GM21515 (cell line): ENCODE measurements at regions not wholly inside any gene's neighbourhood (a gene's known extent, or its start where the extent isn't known, plus 50 kb on each side); places are given as distances from the start of the nearest gene placed in this dataset.

Source experiments
- ATAC-seq: cut with Tn5 transposase; IDR thresholded peaks from one replicate; pipeline ENCODE4 v1.9.1; 2021; ENCODE audit not compliant: unreplicated experiment

DNA sequence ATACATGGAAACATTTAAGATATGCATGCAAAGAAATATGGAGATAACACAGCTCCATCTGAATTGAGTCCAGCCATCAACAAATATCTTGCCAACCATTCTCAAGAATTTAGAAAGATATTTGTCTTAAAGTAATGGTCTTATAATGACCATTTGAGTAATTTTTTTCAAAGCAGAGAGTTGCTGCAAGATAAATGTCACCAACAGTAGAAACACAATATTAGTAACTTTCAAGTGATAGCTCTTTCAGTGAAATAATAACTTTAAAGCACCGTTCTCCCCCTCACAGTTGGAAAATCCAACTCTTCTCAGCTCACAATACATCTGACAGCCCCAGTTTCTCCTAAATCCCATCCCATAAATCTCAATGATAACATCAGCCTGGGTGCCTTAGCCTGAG, 481.0 kb upstream of the ADAMTS5 start:
- no peak for ATAC-seq

DNA sequence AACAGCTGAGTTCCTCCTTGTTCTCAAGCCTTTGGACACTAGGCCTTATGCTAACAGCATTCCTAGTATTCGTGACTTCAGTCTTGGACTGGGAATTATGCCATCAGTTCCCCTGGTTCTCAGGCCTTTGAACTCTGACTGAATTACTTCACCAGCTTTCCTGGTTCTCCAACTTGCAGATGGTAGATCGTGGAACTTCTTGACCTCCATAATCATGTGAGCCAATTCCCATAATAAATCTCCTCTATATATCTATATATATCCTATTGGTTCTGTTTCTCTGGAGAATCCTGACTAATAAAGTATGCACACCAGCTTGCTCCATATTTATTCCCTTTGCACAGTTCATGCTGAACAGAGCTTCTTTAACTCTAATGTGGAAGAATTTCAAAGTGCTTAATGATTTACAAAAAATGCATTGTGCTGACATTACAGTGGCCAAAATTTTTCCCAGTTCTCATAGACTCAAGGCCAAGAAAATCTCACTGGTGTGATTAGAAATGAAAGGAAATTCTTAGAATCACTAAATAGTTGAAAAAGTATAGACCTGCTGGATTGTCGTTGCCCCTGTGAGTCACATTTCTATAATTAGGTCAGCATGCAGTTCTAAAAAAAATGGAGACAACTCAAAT, 462.9 kb upstream of the ADAMTS5 start:
- ATAC-seq = no peak

DNA sequence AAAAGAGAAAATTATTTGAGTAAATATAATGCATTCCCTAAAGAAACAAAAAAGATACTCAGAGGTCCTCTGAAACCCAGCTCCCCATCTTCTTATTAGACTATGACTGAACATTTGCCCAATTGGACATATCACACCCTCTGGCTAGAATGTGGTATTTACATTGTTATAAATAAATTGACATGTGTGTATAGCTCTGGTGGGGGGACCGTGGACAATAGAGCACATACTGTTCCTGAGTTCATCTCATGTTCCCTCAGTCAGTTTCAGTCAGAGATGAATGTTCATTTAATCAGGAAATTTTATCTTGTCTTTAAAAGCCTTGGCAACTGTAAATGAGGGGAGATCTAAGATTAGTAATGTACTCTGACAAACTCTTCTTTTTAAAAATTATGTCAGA, 459.3 kb upstream of the ADAMTS5 start:
- no peak for ATAC-seq

DNA sequence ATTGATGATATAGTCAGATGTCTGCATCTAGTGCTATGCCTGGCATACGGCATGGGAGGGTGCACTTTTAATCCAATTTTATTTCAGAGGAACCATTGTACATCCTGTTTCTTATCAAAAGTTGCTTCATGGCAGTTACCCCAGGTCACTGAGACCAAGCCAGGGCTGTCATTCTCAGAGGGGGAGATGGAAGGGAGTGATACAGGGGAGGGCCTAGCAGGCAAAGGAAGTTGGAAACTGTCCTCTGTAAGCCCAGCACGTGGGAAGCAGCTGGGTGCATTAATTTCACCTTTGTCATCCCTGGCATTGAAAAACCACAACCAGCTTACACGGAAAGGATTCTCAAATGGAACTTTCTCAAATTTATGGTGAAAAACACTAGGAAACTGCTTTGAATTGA, 458.7 kb upstream of the ADAMTS5 start:
- ATAC-seq = no peak

DNA sequence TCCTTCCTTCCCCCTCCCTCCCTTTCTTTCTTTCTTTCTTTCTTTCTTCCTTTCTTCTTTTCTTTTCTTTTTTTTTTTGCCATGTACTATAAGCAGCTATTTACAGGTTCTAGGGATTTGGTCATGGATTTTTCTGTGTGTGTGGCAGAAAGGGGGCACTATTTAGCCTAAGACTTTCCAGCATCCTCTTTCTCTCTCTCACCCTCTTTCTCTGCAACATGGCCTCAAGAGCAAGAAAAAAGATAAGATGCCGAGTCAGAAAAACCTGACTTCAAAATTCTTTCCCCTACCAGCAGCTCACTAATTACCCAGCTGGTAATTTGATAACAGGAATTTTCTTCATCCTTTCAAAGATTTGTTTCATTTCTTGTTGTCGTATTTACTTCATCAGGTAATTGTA, 458.3 kb upstream of the ADAMTS5 start:
- ATAC-seq = no peak

DNA sequence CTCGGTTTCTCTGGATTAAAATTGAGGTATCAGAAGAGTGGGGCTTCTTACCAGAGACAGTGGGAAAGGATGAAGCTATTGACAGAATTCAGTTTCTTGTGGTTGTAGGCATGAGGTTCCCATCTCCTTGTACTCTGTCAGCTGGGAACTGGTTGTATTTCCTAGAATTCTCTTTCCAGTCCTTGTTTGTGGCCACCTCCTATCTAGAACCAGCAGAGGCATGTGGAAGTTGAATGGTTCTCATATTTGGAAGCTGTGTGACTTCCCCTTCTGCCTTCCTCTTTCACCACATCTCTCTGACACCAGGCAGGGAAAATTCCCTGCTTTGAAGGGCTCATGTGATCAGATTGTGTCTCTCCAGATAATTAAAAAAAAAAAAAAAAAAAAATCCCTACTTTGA, 457.7 kb upstream of the ADAMTS5 start:
- no peak for ATAC-seq

DNA sequence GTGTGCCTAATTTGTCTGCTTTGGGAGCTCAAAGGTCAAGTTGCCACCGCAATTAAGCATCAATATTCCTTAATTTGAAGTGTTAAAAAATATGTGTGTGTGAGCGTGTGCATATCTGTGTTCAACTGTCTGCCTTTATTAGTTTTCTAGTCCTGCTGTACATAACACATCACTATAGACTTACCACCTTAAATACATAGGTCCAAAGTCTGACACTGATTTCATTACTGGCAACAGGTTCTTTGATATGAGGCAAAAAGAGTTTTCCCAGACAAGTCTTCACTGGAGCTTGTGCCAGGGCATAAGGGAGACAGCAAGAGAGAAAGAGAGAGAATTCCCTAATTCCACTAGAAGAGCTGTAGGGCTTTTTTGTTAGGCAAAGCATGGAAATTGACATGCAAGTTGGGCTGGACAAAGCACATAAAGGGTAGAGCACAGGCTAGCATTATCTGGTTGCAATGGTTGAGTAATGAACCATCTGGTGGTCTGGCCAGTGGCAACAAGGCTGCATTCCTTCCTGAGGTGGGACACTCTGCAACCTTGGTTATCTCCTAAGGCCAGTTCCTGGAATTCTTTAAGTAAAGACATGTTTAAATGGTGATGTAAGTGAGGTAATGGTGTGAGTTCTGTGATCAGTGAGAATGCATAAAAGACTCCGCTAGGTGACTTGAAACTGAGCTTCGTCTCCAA, 457.2 kb upstream of the ADAMTS5 start:
- ATAC-seq = no peak

DNA sequence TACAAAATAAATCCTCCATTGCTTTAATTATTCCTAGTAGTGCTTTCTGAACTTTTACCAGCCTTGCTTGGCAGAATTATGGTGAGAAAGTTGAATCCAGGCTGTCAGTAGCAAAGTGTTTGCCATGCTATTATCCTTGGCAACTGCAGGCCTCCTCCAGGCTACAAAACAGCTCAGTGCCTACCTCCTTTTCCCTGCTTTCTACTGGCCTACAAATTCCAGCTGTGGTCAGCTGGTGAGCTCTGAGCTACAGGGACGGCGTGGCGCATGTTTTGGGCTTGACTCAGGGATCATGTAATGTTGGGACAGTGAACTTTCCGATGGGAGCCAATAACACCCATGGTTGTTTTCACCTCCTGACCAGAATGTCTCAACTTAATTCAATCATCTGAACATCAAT, 456.1 kb upstream of the ADAMTS5 start:
- no peak for ATAC-seq

DNA sequence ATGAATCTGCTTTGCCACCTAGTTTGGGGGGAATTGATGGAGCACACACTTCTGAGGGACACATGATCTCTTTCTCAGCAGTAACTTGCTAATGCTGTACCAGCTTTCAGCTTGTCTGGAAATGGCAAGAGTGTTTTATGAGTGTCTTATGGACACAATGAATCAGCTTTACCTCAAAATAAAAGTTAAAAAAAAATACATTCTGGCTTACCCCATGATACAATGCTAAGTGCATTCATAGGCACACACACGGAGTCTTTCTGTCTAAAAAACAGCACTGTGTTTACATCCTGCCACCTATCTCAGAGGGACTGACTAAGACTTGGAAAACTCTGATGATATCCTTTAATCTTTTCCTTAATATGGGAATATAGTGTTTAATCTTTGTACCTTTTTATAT, 455.5 kb upstream of the ADAMTS5 start:
- no peak for ATAC-seq

DNA sequence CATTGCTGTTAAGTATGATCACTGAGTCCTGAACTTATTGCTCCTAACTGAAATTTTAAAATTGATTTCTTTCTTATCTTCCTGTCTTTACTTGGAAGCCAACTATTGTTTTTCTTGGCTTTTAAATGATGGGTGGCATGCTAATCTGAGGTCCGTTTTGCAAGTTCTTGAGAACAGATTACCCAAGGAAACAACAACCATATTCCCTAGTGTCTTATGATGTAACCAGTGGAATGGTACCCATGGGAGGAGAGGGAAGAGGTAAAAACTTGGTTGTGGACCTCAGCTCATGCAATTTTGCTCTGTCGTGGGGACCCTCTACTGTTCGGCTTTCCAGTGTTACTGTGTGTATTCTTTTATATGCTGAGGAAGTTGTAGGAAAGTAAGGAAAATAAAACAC, 454.8 kb upstream of the ADAMTS5 start:
- ATAC-seq = no peak

DNA sequence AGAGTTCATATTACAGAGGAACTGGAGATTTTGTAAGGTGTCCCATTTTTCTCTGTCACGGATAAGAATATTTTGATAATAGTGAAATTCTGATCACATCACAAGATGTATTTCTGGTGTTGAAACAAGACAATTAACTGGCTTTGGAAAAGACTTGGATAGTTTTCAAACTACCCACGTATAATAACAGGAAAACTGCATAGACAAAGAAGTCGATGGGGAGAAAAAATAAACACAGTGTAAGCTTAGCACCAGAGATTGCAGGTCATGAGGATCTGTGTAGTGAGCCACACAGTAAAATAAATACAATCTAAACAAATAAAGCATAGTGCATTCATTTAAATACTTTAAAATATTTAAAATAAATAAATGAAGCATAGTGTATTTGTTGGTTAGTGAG, 452.3 kb upstream of the ADAMTS5 start:
- ATAC-seq = no peak

DNA sequence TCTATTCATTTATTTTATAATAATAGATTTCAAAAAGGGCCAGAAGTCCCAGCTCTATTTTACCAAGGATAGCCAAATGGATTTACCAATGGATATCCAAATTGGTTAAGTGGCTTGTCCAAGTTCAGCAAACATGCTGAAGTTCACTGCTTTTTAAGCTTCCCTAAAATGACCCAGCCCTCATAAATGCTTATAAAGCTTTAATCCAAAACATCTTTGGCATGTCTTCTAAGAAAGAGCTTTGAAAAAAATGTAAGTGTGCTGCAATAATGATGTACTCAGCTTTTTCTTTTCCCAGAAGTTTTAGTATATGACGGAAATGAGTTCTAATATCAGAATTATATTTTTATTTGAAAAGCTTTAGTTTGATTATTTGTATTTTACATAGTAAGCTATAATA, 451.5 kb upstream of the ADAMTS5 start:
- ATAC-seq = no peak

DNA sequence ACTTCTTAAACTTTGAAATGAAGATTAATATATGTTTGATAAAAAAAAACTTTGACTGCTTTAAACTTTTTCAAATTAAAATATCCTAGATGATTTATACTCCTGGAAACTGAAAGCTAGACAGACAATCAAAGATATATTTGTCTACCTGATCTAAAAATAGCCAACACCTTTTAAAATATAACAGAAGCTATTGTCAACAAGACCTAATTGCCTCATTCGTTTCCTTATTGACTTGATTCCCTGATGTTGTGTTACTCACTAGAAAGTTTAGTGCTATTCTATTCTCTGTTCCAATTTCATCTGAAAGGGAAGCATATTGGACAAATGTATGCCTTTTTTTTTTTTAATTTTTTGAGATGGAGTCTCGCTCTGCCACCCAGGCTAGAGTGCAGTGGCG, 445.6 kb upstream of the ADAMTS5 start:
- ATAC-seq = no peak

DNA sequence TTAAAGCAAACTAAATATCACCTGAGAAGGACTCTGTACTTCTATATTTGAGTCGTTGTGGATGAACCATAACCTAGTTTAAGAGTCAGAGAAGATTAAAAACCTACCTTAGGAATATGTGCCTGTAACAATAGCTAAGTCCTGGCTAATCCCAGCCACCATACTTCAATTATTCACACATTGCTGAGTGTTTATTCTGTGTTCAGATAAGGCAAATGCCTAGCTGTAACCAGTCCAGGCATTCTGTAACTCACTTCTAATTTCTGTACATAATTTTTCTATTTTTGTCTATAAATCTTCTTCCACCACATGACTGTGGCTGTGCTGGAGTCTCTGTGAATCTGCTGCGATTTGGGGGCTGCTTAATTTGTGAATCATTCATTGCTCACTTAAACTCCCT, 441.9 kb upstream of the ADAMTS5 start:
- ATAC-seq = no peak

DNA sequence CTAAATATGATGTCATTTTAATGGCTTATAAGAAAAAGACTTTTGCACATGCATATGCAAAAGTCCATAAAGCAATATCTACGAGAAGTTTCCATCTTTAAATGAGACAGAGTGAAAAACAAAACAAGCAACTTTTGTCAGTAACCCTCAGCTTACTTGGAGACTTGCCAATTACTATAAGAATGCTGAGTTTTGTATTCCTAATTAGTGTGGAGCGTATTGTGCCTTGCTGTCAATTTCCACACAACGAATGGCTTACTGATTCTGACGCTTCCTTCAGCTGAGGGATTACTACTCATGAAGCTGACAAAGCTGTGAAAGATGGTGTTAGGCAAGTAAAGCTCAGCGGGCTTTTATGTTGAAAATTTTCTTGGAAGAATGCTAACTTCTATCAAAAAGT, 440.4 kb upstream of the ADAMTS5 start:
- ATAC-seq = no peak

DNA sequence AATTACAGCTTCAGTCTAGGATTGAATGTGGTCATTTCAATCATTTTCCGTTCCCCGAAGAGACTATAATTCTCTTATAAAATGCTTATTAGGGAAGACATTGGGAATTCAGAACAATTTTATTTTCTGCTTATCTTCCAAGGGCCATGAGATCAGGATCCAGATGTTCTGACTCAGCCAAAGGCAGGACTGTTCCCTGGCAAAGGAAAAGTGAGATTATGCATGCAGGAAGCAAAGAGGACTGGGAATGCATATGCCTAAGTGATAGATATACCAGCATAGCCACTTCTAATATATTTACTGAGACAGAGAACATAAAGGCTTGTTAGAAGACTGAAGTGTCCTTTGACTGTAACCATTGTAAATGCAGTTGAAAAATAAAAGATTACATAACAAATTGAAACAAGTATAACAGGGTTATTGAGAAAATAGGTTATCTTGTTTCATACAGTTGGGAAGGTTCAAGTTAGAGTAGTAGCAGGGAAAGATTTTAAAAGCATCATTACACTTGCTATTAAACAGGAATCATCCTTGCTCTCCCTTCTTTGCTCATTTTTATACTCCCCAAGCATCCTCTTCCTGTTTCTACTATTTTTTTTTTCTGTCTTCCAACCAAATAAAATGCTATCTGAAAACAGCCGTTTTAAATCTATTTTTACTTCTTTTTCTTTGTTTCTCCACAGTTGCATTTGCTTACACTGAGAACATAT, 439.6 kb upstream of the ADAMTS5 start:
- no peak for ATAC-seq

DNA sequence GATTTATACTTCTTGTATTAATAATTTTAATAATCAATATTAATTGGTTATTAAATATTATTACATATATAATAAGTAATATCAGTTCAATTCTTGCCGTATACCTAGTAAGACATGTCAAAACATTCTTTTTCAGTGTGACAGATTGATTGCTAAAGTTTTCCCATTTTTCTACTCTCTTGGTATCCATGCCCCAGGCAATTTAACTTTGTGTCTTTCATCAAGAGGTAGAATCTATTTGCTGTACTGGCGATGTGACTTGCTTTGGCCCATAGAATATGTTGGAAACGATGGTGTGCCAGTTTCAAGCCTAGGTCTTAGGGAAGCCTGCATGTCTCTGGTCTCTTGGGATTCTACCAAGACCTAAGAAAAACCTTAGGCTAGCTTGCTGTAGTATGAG, 436.1 kb upstream of the ADAMTS5 start:
- no peak for ATAC-seq

DNA sequence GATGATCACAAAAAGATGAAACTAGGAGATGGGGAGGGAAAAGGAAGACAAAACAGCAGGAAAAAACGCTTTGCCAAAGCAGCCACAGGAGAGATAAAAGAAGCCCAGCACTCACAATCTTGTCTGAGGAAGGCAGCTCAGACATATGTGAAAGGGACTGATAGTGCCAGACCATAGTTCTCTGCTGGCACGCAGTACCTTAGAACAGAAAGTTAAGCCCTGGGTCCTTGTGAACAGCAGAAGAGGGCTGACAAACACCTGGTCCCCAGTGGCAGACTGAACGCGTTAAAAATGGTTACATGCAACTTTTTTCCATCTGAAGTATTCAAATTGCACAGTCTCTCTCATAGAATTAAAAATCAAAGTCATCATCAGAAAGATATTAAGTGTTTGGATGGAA, 433.2 kb upstream of the ADAMTS5 start:
- ATAC-seq = no peak

DNA sequence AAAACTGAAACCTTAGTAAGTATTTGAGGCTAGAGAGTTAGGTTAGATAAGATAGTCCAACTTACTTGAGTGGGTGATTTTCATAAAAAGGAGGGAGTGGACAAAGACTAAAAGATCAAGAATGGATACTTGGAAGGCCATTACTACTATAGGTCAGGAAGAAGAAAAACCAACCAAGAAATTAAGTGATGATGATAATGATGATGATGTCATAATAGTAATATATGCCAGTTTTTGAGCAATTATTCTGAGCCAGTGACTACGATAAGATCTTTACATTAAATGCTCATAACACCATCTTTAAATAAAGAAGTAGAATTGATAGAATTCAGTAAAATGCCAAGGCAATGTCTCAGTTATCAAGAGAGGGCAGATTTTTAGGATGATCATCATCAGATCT, 430.7 kb upstream of the ADAMTS5 start:
- ATAC-seq = no peak

DNA sequence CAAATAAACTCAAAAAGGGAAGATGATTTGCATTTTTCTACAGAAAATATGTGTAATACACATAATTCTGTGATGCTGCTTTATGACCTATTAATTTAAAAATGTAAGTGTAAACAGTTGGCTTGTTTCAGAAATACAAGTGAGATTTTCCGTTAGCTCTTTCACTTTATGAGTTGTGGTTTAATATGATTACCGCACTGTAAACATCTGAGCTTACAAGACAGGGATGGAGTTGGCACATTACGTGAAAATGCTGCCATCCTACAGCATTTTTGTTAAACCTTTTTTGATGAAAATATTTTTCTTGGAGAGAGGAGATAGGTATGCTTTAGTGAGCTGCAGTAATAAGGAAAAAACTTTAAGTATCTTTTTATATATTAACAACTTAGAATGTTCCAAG, 426.8 kb upstream of the ADAMTS5 start:
- no peak for ATAC-seq

DNA sequence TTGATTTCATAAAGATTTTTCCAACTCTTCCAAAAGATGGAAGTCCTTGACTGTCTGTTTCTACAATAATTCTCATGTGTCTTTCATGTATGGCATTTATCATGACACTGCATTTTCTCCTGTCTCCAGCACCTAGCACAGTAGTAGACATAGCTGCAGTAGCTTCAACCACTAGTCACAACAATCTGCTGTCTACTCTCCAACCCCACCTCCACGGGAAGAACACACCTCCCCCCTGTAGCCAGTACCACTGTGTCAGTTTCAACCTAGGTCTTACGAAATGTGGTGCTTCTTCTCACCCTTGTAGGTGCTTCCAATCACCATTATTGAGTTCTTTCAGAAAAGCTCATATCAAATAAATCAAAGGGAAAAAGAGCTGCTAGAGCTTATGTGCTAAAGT, 425.1 kb upstream of the ADAMTS5 start:
- ATAC-seq = no peak

DNA sequence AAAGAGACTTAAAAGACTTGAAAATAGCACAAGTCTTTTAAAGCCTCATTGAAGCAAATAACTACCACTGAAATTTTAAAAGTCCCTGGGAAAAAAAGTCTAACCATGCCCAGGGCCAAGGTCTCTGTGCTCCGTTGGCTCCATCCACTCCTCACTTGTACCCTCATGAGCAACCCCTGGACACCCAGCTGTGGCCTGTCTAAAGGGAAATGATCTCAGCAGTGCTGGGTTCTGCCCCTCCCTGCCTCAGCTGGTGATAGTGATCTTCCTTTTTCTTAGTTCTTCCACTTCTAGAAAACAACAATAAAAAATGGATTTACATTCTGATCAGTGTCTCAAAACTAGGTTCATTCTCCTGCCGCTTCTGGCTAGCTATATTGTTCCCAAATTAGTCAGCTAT, 423.5 kb upstream of the ADAMTS5 start:
- no peak for ATAC-seq

DNA sequence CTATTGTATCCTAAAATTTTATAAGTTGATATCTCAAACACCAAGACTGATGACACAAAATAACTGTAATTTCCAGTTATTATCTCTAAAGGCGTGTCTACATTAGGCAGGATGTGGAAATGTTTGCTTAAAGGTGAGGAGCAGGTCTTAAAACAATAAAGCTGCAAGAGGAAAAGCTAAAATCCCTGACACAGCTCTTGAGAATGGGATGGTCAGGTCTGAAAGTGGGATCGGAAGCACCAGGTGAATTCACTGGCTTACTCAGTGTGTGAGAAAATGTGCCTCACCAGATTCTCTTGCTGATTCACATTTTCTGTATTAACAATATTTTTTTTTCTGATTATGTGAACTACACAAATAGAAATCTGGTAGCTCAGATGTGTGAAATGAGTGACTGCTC, 421.9 kb upstream of the ADAMTS5 start:
- ATAC-seq = no peak
